CD4-positive, alpha-beta memory T cell (primary cell): ENCODE measurements at regions not wholly inside any gene's neighbourhood (a gene's known extent, or its start where the extent isn't known, plus 50 kb on each side); places are given as distances from the start of the nearest gene placed in this dataset.

Experiments used
- CTCF ChIA-PET: fragments of 350-600 bp; sonication (Branson Sonifier 250); formaldehyde crosslinking; loops from one replicate; lab custom pipeline; 2021; ENCODE audit warnings: inconsistent platforms; ENCODE audit not compliant: partially characterized antibody; lab: Charles Lee
- POLR2A ChIA-PET: fragments of 350-600 bp; sonication (Branson Sonifier 250); formaldehyde crosslinking; loops from one replicate; lab custom pipeline; 2021; ENCODE audit not compliant: partially characterized antibody; lab: Charles Lee
- DNase-seq, 5 donors: peaks; one replicate each; pipeline versions ENCODE4 v3.0.0 to v3.0.0-alpha.2; 2020 to 2022; ENCODE audit warnings: mixed read lengths in 1 of 5
- H3K27ac ChIP-seq: one replicate; pipeline ENCODE4 v1.7.0; 2013; ENCODE audit warnings: low read depth, low read length
- H3K27me3 ChIP-seq: 2 replicates; pipeline ENCODE4 v1.7.0; 2013; ENCODE audit warnings: mild to moderate bottlenecking, low read length, moderate library complexity; ENCODE audit not compliant: insufficient read depth
- H3K36me3 ChIP-seq: 2 replicates; pipeline ENCODE4 v1.7.0; 2013; ENCODE audit warnings: mild to moderate bottlenecking, low read length, moderate library complexity; ENCODE audit not compliant: insufficient read depth
- H3K4me1 ChIP-seq: 2 replicates; pipeline ENCODE4 v1.7.0; 2013; ENCODE audit warnings: mild to moderate bottlenecking, low read length, moderate library complexity; ENCODE audit not compliant: insufficient read depth
- H3K4me3 ChIP-seq, 2 donors: one replicate each; pipeline ENCODE4 v1.7.0; 2013; ENCODE audit warnings: low read length in 2 of 2, mild to moderate bottlenecking in 1 of 2
- H3K9me3 ChIP-seq, 2 donors: one replicate each; pipeline ENCODE4 v1.7.0; 2013; ENCODE audit warnings: low read length in 2 of 2, control low read depth in 1 of 2; ENCODE audit not compliant: control insufficient read depth in 1 of 2
- H3K27ac Mint-ChIP-seq, 7 donors: one replicate each; pipeline ENCODE4 v1.8.0; 2020 to 2021; ENCODE audit warnings: mixed read lengths in 7 of 7, mild to moderate bottlenecking in 6 of 7, inconsistent platforms in 3 of 7, moderate library complexity in 3 of 7
- H3K27me3 Mint-ChIP-seq, 2 donors: one replicate each; pipeline ENCODE4 v1.8.0; 2020 to 2021; ENCODE audit warnings: mixed read lengths in 2 of 2
- H3K36me3 Mint-ChIP-seq, 2 donors: one replicate each; pipeline ENCODE4 v1.8.0; 2020 to 2021; ENCODE audit warnings: mixed read lengths in 2 of 2, inconsistent platforms in 1 of 2, mild to moderate bottlenecking in 1 of 2
- H3K4me1 Mint-ChIP-seq, 4 donors: one replicate each; pipeline ENCODE4 v1.8.0; 2020 to 2021; ENCODE audit warnings: mixed read lengths in 4 of 4, mild to moderate bottlenecking in 1 of 4
- H3K4me3 Mint-ChIP-seq, 8 donors: one replicate each; pipeline ENCODE4 v1.8.0; 2020 to 2021; ENCODE audit warnings: mixed read lengths in 8 of 8, mild to moderate bottlenecking in 7 of 8, moderate library complexity in 6 of 8, inconsistent platforms in 3 of 8
- H3K9me3 Mint-ChIP-seq, 8 donors: one replicate each; pipeline ENCODE4 v1.8.0; 2020 to 2021; ENCODE audit warnings: mixed read lengths in 8 of 8, mild to moderate bottlenecking in 5 of 8, inconsistent platforms in 3 of 8, moderate library complexity in 1 of 8
- intact Hi-C: fragments of 100-400 bp; cut with micrococcal nuclease; formaldehyde crosslinking; loops from one replicate; pipeline ENCODE4 v1.15.1; 2023

GRCh38 chr4:114310296-114310925, 288.2 kb upstream of the UGT8 start:
- Mint-ChIP-seq H3K4me3 (no peak overlapping the region), H3K27me3 (peaks cover 3 to 9% of the 10 kb centered on the region in 2 donors), H3K4me1 (no peaks in the 10 kb centered on the region), H3K36me3 (no peaks in the 10 kb centered on the region), H3K27ac (no peak overlapping the region), H3K9me3 (peaks cover 0 to 1% (median 0%) of the 10 kb centered on the region in 8 donors)
- Histone ChIP-seq H3K4me1 (no peaks in the 10 kb centered on the region), H3K9me3 (no peaks in the 10 kb centered on the region), H3K27ac (no peak overlapping the region), H3K4me3 (no peak overlapping the region), H3K27me3 (no peaks in the 10 kb centered on the region), H3K36me3 (no peaks in the 10 kb centered on the region)
- POLR2A ChIA-PET, result no interaction called here
- no peak for DNase-seq
- intact Hi-C loops, result no loop called here
- CTCF ChIA-PET, result no interaction called here

DNA sequence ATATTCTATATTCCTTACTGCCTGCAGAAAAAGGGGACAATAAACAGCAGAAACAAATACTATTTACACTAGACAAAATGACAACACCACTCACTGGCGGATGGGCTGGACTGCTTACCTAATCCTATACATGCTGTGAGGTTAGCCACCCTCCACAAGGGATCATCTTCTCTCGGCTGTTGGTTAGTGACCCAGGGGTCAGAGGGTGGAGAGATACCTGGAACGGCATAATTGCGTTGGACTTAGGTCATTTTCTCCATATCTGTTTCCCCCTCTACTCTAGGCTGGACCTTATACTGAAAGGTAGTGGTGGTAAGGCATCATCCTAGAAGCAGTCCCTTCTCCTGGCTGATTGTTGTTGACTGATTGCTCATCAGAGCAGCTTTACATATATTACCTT, 286.8 kb upstream of the UGT8 start:
- no peak overlapping the region for H3K4me3 ChIP-seq
- ChIA-PET POLR2A (no interaction called here), CTCF (no interaction called here)
- H3K9me3 ChIP-seq, result no peaks in the 10 kb centered on the region
- H3K27me3 Mint-ChIP-seq, result peaks cover 3 to 9% of the 10 kb centered on the region in 2 donors
- H3K4me1 Mint-ChIP-seq, result no peaks in the 10 kb centered on the region
- intact Hi-C loops, result no loop called here
- no peak overlapping the region for H3K27ac Mint-ChIP-seq
- no peaks in the 10 kb centered on the region for H3K36me3 Mint-ChIP-seq
- H3K4me3 Mint-ChIP-seq, result no peak overlapping the region
- H3K4me1 ChIP-seq, result no peaks in the 10 kb centered on the region
- no peaks in the 10 kb centered on the region for H3K36me3 ChIP-seq
- H3K27ac ChIP-seq, result no peak overlapping the region
- peaks cover 0 to 3% (median 0%) of the 10 kb centered on the region in 8 donors for H3K9me3 Mint-ChIP-seq
- no peak for DNase-seq
- no peaks in the 10 kb centered on the region for H3K27me3 ChIP-seq

DNA sequence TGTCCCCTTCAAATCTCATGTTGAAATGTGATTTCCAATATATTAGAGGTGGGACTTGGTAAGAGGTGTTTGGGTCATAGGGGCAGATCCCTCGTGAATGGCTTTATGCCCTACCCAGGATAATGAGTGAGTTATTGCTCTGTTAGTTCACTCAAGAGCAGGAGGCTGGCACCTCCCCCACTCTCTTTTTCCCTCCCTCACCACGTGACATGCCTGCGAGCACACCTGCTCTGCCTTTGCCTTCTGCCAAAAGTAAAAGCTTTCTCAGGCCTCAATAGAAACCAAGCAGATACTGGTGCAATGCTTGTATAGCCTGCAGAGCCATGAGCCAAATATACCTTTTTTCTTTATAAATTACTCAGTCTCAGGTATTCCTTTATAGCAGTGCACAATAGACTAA, 286.3 kb upstream of the UGT8 start:
- POLR2A ChIA-PET, result no interaction called here
- H3K4me3 ChIP-seq, result no peak overlapping the region
- H3K4me1 ChIP-seq, result no peaks in the 10 kb centered on the region
- no peaks in the 10 kb centered on the region for H3K27me3 ChIP-seq
- Mint-ChIP-seq H3K36me3 (no peaks in the 10 kb centered on the region), H3K4me3 (no peak overlapping the region), H3K27me3 (peaks cover 3 to 9% of the 10 kb centered on the region in 2 donors), H3K4me1 (no peaks in the 10 kb centered on the region), H3K9me3 (peaks cover 0 to 3% (median 0%) of the 10 kb centered on the region in 8 donors), H3K27ac (no peak overlapping the region)
- no peak for DNase-seq
- H3K27ac ChIP-seq, result no peak overlapping the region
- no peaks in the 10 kb centered on the region for H3K9me3 ChIP-seq
- no peaks in the 10 kb centered on the region for H3K36me3 ChIP-seq
- CTCF ChIA-PET, result no interaction called here
- intact Hi-C loops, result no loop called here

GRCh38 chr4:114316789-114317188, 281.8 kb upstream of the UGT8 start:
- H3K27ac ChIP-seq, result no peak overlapping the region
- H3K4me3 Mint-ChIP-seq, result no peak overlapping the region

DNA sequence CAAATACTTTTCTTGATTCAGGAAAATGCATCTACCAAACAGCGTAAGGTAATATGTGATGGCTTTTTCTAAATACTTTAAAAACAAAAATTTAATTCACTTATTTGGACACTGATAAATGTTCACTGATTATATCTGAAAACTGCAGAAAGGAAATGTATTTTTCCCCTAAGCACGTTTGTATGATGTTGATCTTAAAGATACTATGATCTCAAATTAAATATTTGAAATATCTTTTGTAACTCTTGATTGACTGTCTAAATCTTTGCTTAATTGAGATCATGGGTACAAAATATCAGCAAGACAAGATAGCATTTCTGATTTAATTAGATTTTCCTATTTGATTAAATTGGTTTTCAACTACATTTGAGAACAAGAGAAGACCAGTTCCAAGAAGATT, 281.0 kb upstream of the UGT8 start:
- Mint-ChIP-seq H3K27me3 (peaks cover 0 to 8% of the 10 kb centered on the region in 2 donors), H3K36me3 (no peaks in the 10 kb centered on the region), H3K27ac (no peak overlapping the region), H3K9me3 (peaks cover 0 to 3% (median 0%) of the 10 kb centered on the region in 8 donors), H3K4me3 (no peak overlapping the region), H3K4me1 (no peaks in the 10 kb centered on the region)
- no peak for DNase-seq
- POLR2A ChIA-PET, result no interaction called here
- Histone ChIP-seq H3K4me1 (no peaks in the 10 kb centered on the region), H3K36me3 (no peaks in the 10 kb centered on the region), H3K27ac (no peak overlapping the region), H3K27me3 (no peaks in the 10 kb centered on the region), H3K4me3 (no peak overlapping the region), H3K9me3 (no peaks in the 10 kb centered on the region)
- intact Hi-C loops, result no loop called here
- CTCF ChIA-PET, result no interaction called here

More at GRCh38 chr4:114316789-114317188, 281.8 kb upstream of the UGT8 start:
- CTCF ChIA-PET, result interaction anchor here (0.7 kb wide), 1 partner anchor 71 kb away, joined by 3 read pairs; no protein-coding TSS in a partner anchor
- H3K27me3 Mint-ChIP-seq, result peaks cover 0 to 8% of the 10 kb centered on the region in 2 donors
- H3K4me1 Mint-ChIP-seq, result no peaks in the 10 kb centered on the region
- no peak overlapping the region for H3K27ac Mint-ChIP-seq
- intact Hi-C loops, result no loop called here
- no peaks in the 10 kb centered on the region for H3K36me3 ChIP-seq
- H3K9me3 Mint-ChIP-seq, result peaks cover 0 to 3% (median 0%) of the 10 kb centered on the region in 8 donors
- POLR2A ChIA-PET, result no interaction called here
- H3K36me3 Mint-ChIP-seq, result no peaks in the 10 kb centered on the region
- no peaks in the 10 kb centered on the region for H3K4me1 ChIP-seq
- no peaks in the 10 kb centered on the region for H3K9me3 ChIP-seq
- no peak for DNase-seq
- no peak overlapping the region for H3K4me3 ChIP-seq
- no peaks in the 10 kb centered on the region for H3K27me3 ChIP-seq

DNA sequence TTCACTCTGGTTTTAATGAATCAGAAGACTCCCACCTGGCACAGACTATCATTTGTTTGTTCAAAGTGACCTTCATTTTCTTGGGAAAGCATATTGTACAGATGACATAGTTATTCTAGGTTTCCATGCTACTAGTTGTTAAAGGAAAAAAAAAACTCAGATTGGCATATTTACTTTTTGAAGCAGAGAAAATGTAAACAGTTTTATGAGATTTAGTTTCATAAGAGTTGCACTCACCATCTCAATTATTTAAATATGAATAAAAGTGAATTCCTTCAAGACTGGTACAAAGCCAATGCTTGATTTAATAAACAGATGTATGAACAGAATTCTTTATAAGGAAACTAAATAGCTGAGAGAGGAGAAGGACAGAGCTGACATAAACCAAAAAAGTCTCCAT, 280.3 kb upstream of the UGT8 start:
- no peaks in the 10 kb centered on the region for H3K36me3 ChIP-seq
- POLR2A ChIA-PET, result no interaction called here

DNA sequence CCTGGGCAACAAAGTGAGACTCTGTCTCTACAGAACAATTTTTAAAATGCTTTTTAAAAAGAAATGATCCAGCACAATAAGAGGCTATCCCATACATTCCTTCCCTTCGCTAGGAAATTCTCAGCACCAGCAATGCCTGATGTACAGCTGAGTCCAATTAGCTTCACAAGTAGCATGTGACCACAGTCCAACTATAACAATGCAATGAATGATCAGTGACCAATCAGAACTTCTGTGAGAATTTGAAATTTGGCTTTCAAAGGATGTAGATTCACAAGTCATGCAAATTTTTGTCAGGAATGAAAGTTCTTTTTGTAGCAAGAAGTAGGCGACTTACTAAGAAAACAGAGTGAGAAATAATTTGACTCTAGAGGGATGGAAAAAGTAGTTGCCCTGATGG, 278.5 kb upstream of the UGT8 start:
- Mint-ChIP-seq H3K4me3 (no peak overlapping the region), H3K27me3 (no peaks in the 10 kb centered on the region), H3K4me1 (no peaks in the 10 kb centered on the region), H3K9me3 (peaks cover 0 to 3% (median 0%) of the 10 kb centered on the region in 8 donors), H3K27ac (no peak overlapping the region), H3K36me3 (no peaks in the 10 kb centered on the region)
- H3K4me1 ChIP-seq, result no peaks in the 10 kb centered on the region
- H3K27me3 ChIP-seq, result no peaks in the 10 kb centered on the region
- H3K36me3 ChIP-seq, result no peaks in the 10 kb centered on the region
- ChIA-PET CTCF (no interaction called here), POLR2A (no interaction called here)
- no peak overlapping the region for H3K27ac ChIP-seq
- no peak for DNase-seq
- intact Hi-C loops, result no loop called here
- H3K9me3 ChIP-seq, result no peaks in the 10 kb centered on the region
- H3K4me3 ChIP-seq, result no peak overlapping the region

More for the DNA sequence above, 280.3 kb upstream of the UGT8 start:
- no peak overlapping the region for H3K27ac Mint-ChIP-seq
- Histone ChIP-seq H3K4me3 (no peak overlapping the region), H3K27me3 (no peaks in the 10 kb centered on the region), H3K9me3 (no peaks in the 10 kb centered on the region), H3K27ac (no peak overlapping the region), H3K4me1 (no peaks in the 10 kb centered on the region)
- H3K36me3 Mint-ChIP-seq, result no peaks in the 10 kb centered on the region
- no peaks in the 10 kb centered on the region for H3K4me1 Mint-ChIP-seq
- peaks cover 0 to 3% (median 0%) of the 10 kb centered on the region in 8 donors for H3K9me3 Mint-ChIP-seq
- DNase-seq, result no peak
- H3K4me3 Mint-ChIP-seq, result no peak overlapping the region
- intact Hi-C loops, result no loop called here
- CTCF ChIA-PET, result no interaction called here
- H3K27me3 Mint-ChIP-seq, result peaks cover 0 to 4% of the 10 kb centered on the region in 2 donors
